ENCODE measurements at regions not wholly inside any gene's neighbourhood (a gene's known extent, or its start where the extent isn't known, plus 50 kb on each side); places are given as distances from the start of the nearest gene placed in this dataset.
"Not testable (repeated sequence)": the region's sequence is repeated elsewhere in the genome, so short reads cannot be mapped to it uniquely, and the experiment has no call there.

GRCh38 chr1:5678759-5679158 is 313.5 kb downstream of the NPHP4 start:
- H3K4me1 ChIP-seq (ENCODE audit: control insufficient read depth in 4 of 4, insufficient read depth in 4 of 4, low read length in 3 of 4) = no peaks in the 10 kb centered on the region
- H3K27me3 ChIP-seq (ENCODE audit: control insufficient read depth in 4 of 4, insufficient read depth in 4 of 4, low read length in 3 of 4) = peaks cover 0 to 5% (median 0%) of the 10 kb centered on the region in 4 donors
- H3K9ac ChIP-seq (ENCODE audit: low read depth in 1 of 2, low read length in 2 of 2) = no peak overlapping the region
- H3K9me3 ChIP-seq (ENCODE audit: control insufficient read depth in 4 of 4, low read length in 3 of 4) = peaks cover 0 to 3% (median 0%) of the 10 kb centered on the region in 4 donors
- 72% methylated on average over 1 of the region's 1 CpG for WGBS
- H3K36me3 ChIP-seq (ENCODE audit: control insufficient read depth in 4 of 4, insufficient read depth in 3 of 4, low read depth in 1 of 4, low read length in 3 of 4) = no peaks in the 10 kb centered on the region
- no peak overlapping the region for H3K27ac ChIP-seq (ENCODE audit: low read depth in 1 of 2, low read length in 2 of 2)
- H3K4me3 ChIP-seq (ENCODE audit: low read depth in 1 of 3, low read length in 3 of 3) = no peak overlapping the region
- no peak for DNase-seq (ENCODE audit: low spot score)
- TF ChIP-seq RAD21 (IDR thresholded peaks at IDR 0.05) = no peak
- TF ChIP-seq TAF1 (conservative IDR thresholded peaks at IDR 0.05) = no peak

DNA sequence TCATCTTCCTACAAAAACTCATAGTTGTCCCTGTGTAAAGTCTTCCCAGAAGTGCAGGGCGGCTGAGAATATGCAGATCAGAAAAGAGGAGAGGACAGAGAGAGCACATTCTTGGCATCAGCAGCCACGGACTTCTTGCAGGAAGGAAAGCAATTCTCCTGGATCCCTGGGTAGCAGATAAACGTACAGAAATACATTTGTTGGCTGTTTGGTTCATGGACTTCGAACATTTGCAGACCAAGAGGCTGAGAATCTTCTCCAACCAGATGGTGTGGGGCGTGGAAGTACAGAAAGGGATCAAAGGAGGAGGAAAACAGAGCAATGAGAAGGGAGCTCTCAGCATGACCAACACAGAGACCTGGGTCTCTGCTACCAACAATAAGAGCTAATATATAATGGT is 319.9 kb downstream of the NPHP4 start:
- H3K27ac ChIP-seq (ENCODE audit: low read depth in 1 of 2, low read length in 2 of 2); H3K27me3 ChIP-seq (ENCODE audit: control insufficient read depth in 4 of 4, insufficient read depth in 4 of 4, low read length in 3 of 4); H3K36me3 ChIP-seq (ENCODE audit: control insufficient read depth in 4 of 4, insufficient read depth in 3 of 4, low read depth in 1 of 4, low read length in 3 of 4); H3K4me3 ChIP-seq (ENCODE audit: low read depth in 1 of 3, low read length in 3 of 3); H3K4me1 ChIP-seq (ENCODE audit: control insufficient read depth in 4 of 4, insufficient read depth in 4 of 4, low read length in 3 of 4); H3K9me3 ChIP-seq (ENCODE audit: control insufficient read depth in 4 of 4, low read length in 3 of 4); H3K9ac ChIP-seq (ENCODE audit: low read depth in 1 of 2, low read length in 2 of 2); DNase-seq (ENCODE audit: low spot score): not testable (repeated sequence)
- 31% methylated on average over 5 of the region's 5 CpGs for WGBS

- no peak for TF ChIP-seq REST (IDR thresholded peaks at IDR 0.05)
- Histone ChIP-seq H3K9ac (ENCODE audit: low read depth in 1 of 2, low read length in 2 of 2) (no peak overlapping the region), H3K9me3 (ENCODE audit: control insufficient read depth in 4 of 4, low read length in 3 of 4) (no peaks in the 10 kb centered on the region), H3K4me3 (ENCODE audit: low read depth in 1 of 3, low read length in 3 of 3) (no peak overlapping the region), H3K36me3 (ENCODE audit: control insufficient read depth in 4 of 4, insufficient read depth in 3 of 4, low read depth in 1 of 4, low read length in 3 of 4) (no peaks in the 10 kb centered on the region), H3K27ac (ENCODE audit: low read depth in 1 of 2, low read length in 2 of 2) (no peak overlapping the region), H3K27me3 (ENCODE audit: control insufficient read depth in 4 of 4, insufficient read depth in 4 of 4, low read length in 3 of 4) (no peaks in the 10 kb centered on the region), H3K4me1 (ENCODE audit: control insufficient read depth in 4 of 4, insufficient read depth in 4 of 4, low read length in 3 of 4) (no peaks in the 10 kb centered on the region)
- DNase-seq (ENCODE audit: low spot score) = no peak
- WGBS = 48% methylated on average over 9 of the region's 9 CpGs
Measured at GRCh38 chr1:5670590-5671350, 321.5 kb downstream of the NPHP4 start.

DNA sequence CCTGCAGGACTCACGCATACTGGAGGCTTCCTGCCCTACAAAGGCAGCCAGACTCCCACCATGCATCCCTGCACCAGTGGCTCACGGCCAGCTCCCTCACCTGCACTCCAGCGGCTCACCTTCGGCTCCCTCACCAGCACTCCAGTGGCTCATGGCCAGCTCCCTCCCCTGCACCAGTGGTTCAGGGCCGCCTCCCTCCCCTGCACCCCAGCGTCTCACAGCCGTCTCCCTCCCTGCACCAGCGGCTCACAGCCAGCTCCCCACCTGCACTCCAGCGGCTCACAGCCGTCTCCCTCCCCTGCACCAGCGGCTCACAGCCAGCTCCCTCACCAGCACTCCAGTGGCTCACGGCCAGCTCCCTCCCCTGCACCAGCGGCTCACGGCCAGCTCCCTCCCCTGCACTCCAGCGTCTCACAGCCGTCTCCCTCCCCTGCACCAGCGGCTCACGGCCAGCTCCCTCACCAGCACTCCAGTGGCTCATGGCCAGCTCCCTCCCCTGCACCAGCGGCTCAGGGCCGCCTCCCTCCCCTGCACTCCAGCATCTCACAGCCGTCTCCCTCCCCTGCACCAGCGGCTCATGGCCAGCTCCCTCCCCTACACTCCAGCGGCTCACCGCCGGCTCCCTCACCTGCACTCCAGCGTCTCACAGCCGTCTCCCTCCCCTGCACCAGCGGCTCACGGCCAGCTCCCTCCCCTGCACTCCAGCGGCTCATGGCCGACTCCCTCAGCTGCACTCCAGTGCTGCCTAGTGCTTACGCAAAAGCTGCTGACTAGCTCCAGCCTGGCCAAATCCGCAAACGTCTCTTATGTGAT is 324.5 kb downstream of the NPHP4 start:
- no peak for TF ChIP-seq ATF3 (IDR thresholded peaks at IDR 0.05)
- no peak for TF ChIP-seq FOXA2 (IDR thresholded peaks at IDR 0.05)
- no peak for TF ChIP-seq REST (IDR thresholded peaks at IDR 0.05)
- no peak for TF ChIP-seq RXRA (IDR thresholded peaks at IDR 0.05)
- TF ChIP-seq, protein P1, sequence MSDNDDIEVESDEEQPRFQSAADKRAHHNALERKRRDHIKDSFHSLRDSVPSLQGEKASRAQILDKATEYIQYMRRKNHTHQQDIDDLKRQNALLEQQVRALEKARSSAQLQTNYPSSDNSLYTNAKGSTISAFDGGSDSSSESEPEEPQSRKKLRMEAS (IDR thresholded peaks at IDR 0.05) = no peak
- no peak for TF ChIP-seq TAF1 (conservative IDR thresholded peaks at IDR 0.05)
- Histone ChIP-seq H3K4me3 (ENCODE audit: low read depth in 1 of 3, low read length in 3 of 3) (no peak overlapping the region), H3K27ac (ENCODE audit: low read depth in 1 of 2, low read length in 2 of 2) (no peak overlapping the region), H3K9me3 (ENCODE audit: control insufficient read depth in 4 of 4, low read length in 3 of 4) (no peaks in the 10 kb centered on the region), H3K9ac (ENCODE audit: low read depth in 1 of 2, low read length in 2 of 2) (no peak overlapping the region), H3K36me3 (ENCODE audit: control insufficient read depth in 4 of 4, insufficient read depth in 3 of 4, low read depth in 1 of 4, low read length in 3 of 4) (no peaks in the 10 kb centered on the region), H3K27me3 (ENCODE audit: control insufficient read depth in 4 of 4, insufficient read depth in 4 of 4, low read length in 3 of 4) (no peaks in the 10 kb centered on the region), H3K4me1 (ENCODE audit: control insufficient read depth in 4 of 4, insufficient read depth in 4 of 4, low read length in 3 of 4) (no peaks in the 10 kb centered on the region)
- 68% methylated on average over 34 of the region's 34 CpGs for WGBS
- no peak for DNase-seq (ENCODE audit: low spot score)
